Glutamatergic neuron (in vitro differentiated cells): ENCODE measurements at regions not wholly inside any gene's neighbourhood (a gene's known extent, or its start where the extent isn't known, plus 50 kb on each side); places are given as distances from the start of the nearest gene placed in this dataset.

Experiments
- DNase-seq: peaks from one replicate; pipeline ENCODE4 v3.0.0; 2022
- H3K27ac Mint-ChIP-seq: one replicate; pipeline ENCODE4 v1.8.0; 2020; ENCODE audit warnings: mild to moderate bottlenecking, mixed read lengths, inconsistent platforms; ENCODE audit not compliant: unreplicated experiment
- H3K27me3 Mint-ChIP-seq: one replicate; pipeline ENCODE4 v1.8.0; 2020; ENCODE audit warnings: mild to moderate bottlenecking, moderate library complexity, mixed read lengths, inconsistent platforms; ENCODE audit not compliant: unreplicated experiment
- H3K36me3 Mint-ChIP-seq: one replicate; pipeline ENCODE4 v1.8.0; 2020; ENCODE audit warnings: mild to moderate bottlenecking, mixed read lengths, inconsistent platforms; ENCODE audit not compliant: unreplicated experiment
- H3K4me1 Mint-ChIP-seq: one replicate; pipeline ENCODE4 v1.8.0; 2020; ENCODE audit warnings: mild to moderate bottlenecking, low read depth, mixed read lengths, inconsistent platforms; ENCODE audit not compliant: unreplicated experiment
- H3K4me3 Mint-ChIP-seq: one replicate; pipeline ENCODE4 v1.8.0; 2020; ENCODE audit warnings: mild to moderate bottlenecking, mixed read lengths, inconsistent platforms; ENCODE audit not compliant: unreplicated experiment
- H3K9me3 Mint-ChIP-seq: one replicate; pipeline ENCODE4 v1.8.0; 2020; ENCODE audit warnings: mild to moderate bottlenecking, moderate library complexity, mixed read lengths, inconsistent platforms; ENCODE audit not compliant: unreplicated experiment
- CTCF ChIP-seq: fragments of 200-600 bp; sonication (generic); IDR thresholded peaks from one replicate; pipeline ENCODE4 v1.5.0; 2021; ENCODE audit not compliant: partially characterized antibody, unreplicated experiment

DNA sequence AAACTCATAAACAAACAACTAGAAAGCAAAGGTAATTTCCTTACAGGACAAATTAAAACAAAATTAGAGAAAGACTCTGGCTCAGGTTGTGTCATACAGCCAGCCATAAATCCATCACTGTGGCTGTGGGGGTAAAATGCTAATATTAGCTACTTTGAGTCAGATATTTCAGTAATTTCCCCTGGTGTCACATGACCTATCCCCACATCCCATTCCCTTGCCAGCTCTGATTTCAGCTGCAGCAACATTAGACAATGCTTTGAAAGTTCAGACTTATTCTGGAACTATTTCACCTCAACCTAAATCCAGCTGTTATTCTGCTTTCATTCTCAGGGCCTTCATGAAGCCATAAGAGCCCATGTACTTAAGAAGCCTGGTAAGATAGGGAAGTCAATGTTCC, 55.3 kb downstream of the RPL10L start:
- no peak for DNase-seq
- Mint-ChIP-seq H3K27me3 (no peaks in the 10 kb centered on the region), H3K36me3 (no peaks in the 10 kb centered on the region), H3K4me1 (no peaks in the 10 kb centered on the region), H3K9me3 (no peaks in the 10 kb centered on the region), H3K27ac (no peak overlapping the region), H3K4me3 (no peak overlapping the region)
- TF ChIP-seq CTCF: no peak

DNA sequence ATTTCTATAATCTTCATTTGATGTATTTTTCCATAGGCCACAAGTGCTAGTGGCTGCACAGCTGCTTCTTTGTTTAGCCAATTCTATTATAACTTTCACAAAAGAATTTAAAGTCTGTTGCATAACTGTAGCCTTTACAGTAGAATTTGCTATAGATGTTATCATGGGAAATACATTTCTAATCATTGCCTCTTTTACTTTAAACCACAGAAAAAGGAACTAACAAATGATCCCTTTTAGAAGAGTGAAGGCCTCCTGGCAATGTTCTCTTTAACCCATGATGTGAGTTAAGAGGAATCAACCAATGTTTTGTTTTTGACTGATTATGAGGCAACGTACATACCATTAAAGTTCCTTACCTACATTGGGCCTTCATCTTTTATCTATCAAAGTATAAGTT, 68.8 kb downstream of the RPL10L start:
- Mint-ChIP-seq H3K36me3 (no peaks in the 10 kb centered on the region), H3K9me3 (no peaks in the 10 kb centered on the region), H3K27ac (no peak overlapping the region), H3K4me1 (no peaks in the 10 kb centered on the region), H3K27me3 (no peaks in the 10 kb centered on the region), H3K4me3 (no peak overlapping the region)
- no peak for TF ChIP-seq CTCF
- DNase-seq: no peak

- H3K4me3 Mint-ChIP-seq: no peak overlapping the region
- peak; percentile 33 for DNase-seq
- no peak overlapping the region for H3K27ac Mint-ChIP-seq
- TF ChIP-seq CTCF: peak; percentile 83
- H3K9me3 Mint-ChIP-seq: no peaks in the 10 kb centered on the region
- H3K4me1 Mint-ChIP-seq: no peaks in the 10 kb centered on the region
- H3K27me3 Mint-ChIP-seq: no peaks in the 10 kb centered on the region
- H3K36me3 Mint-ChIP-seq: no peaks in the 10 kb centered on the region
Measured at GRCh38 chr14:46581036-46581671, 70.4 kb downstream of the RPL10L start.

DNA sequence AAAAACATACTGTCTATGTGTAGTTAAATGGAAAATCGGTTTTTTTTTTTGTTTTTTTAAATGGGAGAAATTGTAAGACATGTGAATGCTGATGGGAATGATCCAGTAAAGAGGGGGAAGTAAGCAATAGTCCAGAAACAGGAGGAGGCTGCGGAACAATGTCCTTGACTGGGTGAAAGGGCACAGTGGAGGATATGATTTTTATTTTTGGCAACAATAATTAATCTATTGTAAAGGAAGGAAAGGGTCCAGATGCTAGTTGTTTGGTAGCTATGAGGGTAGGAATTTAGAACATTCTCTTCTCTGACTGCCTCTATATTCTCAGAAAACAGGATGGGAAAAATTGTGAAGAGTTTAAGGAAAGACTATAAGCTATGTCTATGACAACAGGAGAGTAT, 76.6 kb downstream of the RPL10L start:
- Mint-ChIP-seq H3K36me3 (no peaks in the 10 kb centered on the region), H3K27me3 (no peaks in the 10 kb centered on the region), H3K4me1 (no peaks in the 10 kb centered on the region), H3K27ac (no peak overlapping the region), H3K4me3 (no peak overlapping the region), H3K9me3 (no peaks in the 10 kb centered on the region)
- no peak for DNase-seq
- no peak for TF ChIP-seq CTCF

DNA sequence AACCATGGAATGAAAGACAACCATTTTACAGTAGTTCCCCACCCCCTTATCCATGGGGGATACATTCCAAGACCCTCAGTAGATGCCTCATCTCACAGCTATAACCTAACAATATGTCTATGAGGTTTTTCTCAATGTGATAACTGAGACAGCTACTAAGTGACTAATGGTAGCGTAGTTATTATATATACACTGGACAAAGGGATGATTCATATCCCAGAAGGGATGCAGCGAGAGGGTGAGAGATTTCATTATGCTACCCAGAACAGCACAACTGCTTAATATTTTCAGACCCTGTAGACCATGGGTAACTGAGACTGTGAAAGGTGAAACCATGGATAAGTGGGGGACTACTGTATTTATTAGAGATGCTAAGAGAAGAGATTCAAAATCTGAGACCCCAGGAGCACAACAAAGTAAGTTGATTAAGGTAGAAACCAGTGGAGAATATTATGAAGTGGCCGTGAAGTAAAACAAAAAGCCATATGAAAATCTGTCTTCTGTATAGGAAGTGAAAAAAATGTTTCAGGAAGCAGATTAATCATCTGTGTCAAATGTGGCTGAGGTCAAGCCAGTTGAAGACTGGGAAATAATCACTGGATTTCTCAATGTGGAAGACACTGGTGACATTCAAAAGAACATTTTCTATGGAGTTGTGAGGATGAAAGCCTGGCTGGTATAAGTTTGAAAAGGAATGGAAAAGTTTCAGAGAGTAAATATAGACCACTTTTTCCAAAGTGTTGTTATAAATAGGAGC, 77.2 kb downstream of the RPL10L start:
- DNase-seq: no peak
- H3K27ac Mint-ChIP-seq: no peak overlapping the region
- no peaks in the 10 kb centered on the region for H3K4me1 Mint-ChIP-seq
- H3K36me3 Mint-ChIP-seq: no peaks in the 10 kb centered on the region
- no peak for TF ChIP-seq CTCF
- H3K27me3 Mint-ChIP-seq: no peaks in the 10 kb centered on the region
- no peak overlapping the region for H3K4me3 Mint-ChIP-seq
- H3K9me3 Mint-ChIP-seq: no peaks in the 10 kb centered on the region
